ENCODE measurements at regions not wholly inside any gene's neighbourhood (a gene's known extent, or its start where the extent isn't known, plus 50 kb on each side); places are given as distances from the start of the nearest gene placed in this dataset.
"Not testable (repeated sequence)": the region's sequence is repeated elsewhere in the genome, so short reads cannot be mapped to it uniquely, and the experiment has no call there.

DNA sequence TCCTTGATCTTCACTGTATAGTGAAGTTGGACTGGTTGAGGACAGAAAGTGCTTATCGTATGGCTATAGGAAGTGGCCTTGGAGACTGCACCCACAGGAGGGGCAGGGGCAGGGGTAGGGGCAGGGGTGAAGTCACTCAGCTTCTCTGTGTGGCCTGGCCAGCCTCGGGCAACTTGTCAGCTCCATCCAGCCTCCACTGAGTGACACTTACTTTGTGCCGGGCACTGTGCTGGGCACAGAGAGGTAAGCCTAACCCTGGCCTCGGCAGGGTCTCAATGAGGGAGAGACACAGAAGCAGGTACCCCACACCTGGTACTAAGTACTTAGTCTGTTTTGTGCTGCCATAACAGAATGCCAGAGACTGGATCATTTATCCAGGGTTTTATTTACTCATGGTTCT lies 99.3 kb upstream of the CTBP2 start:
- ATAC-seq (ENCODE audit: low read depth) (no peak), DNase-seq (ENCODE audit: low spot score) (no peak)
- no peaks in the 10 kb centered on the region for H3K27me3 ChIP-seq (ENCODE audit: insufficient read depth, poor library complexity, severe bottlenecking)
- H3K9me3 ChIP-seq (ENCODE audit: severe bottlenecking): no peaks in the 10 kb centered on the region
- TF ChIP-seq, protein P1, sequence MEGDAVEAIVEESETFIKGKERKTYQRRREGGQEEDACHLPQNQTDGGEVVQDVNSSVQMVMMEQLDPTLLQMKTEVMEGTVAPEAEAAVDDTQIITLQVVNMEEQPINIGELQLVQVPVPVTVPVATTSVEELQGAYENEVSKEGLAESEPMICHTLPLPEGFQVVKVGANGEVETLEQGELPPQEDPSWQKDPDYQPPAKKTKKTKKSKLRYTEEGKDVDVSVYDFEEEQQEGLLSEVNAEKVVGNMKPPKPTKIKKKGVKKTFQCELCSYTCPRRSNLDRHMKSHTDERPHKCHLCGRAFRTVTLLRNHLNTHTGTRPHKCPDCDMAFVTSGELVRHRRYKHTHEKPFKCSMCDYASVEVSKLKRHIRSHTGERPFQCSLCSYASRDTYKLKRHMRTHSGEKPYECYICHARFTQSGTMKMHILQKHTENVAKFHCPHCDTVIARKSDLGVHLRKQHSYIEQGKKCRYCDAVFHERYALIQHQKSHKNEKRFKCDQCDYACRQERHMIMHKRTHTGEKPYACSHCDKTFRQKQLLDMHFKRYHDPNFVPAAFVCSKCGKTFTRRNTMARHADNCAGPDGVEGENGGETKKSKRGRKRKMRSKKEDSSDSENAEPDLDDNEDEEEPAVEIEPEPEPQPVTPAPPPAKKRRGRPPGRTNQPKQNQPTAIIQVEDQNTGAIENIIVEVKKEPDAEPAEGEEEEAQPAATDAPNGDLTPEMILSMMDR (IDR thresholded peaks at IDR 0.05; ENCODE audit: poor library complexity, severe bottlenecking): no peak
- H3K27ac ChIP-seq (ENCODE audit: poor library complexity, severe bottlenecking): no peak overlapping the region
- H3K4me1 ChIP-seq (ENCODE audit: insufficient read depth, poor library complexity, severe bottlenecking): peaks cover 28% of the 10 kb centered on the region
- H3K36me3 ChIP-seq (ENCODE audit: low read depth): no peaks in the 10 kb centered on the region
- no peak overlapping the region for H3K4me3 ChIP-seq (ENCODE audit: severe bottlenecking)

DNA sequence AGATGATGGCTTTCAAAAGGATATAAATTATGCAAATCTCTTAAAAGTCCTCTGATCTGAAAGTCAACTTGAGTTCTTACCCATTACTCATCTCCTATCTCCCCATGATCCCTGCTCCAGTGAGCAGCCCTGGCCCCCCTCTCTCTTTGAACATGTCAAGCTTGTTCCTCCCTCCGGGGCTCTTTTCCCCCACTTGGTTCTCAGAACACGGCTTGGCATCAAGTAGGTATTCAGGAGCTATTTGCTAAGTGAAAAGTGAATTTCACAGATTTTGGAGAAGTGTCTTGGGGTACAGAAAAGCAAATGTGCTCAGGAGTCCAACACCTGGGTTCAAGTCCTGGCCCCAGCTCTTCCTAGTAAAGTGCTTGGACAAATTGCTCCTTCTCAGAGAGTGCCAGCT lies 98.3 kb upstream of the CTBP2 start:
- H3K4me3 ChIP-seq (ENCODE audit: severe bottlenecking): no peak overlapping the region
- no peaks in the 10 kb centered on the region for H3K27me3 ChIP-seq (ENCODE audit: insufficient read depth, poor library complexity, severe bottlenecking)
- TF ChIP-seq, protein P1 (IDR thresholded peaks at IDR 0.05; ENCODE audit: poor library complexity, severe bottlenecking): no peak
- no peak for ATAC-seq (ENCODE audit: low read depth)
- no peaks in the 10 kb centered on the region for H3K9me3 ChIP-seq (ENCODE audit: severe bottlenecking)
- H3K36me3 ChIP-seq (ENCODE audit: low read depth): no peaks in the 10 kb centered on the region
- H3K27ac ChIP-seq (ENCODE audit: poor library complexity, severe bottlenecking): no peak overlapping the region
- peaks cover 18% of the 10 kb centered on the region for H3K4me1 ChIP-seq (ENCODE audit: insufficient read depth, poor library complexity, severe bottlenecking)
- no peak for DNase-seq (ENCODE audit: low spot score)

DNA sequence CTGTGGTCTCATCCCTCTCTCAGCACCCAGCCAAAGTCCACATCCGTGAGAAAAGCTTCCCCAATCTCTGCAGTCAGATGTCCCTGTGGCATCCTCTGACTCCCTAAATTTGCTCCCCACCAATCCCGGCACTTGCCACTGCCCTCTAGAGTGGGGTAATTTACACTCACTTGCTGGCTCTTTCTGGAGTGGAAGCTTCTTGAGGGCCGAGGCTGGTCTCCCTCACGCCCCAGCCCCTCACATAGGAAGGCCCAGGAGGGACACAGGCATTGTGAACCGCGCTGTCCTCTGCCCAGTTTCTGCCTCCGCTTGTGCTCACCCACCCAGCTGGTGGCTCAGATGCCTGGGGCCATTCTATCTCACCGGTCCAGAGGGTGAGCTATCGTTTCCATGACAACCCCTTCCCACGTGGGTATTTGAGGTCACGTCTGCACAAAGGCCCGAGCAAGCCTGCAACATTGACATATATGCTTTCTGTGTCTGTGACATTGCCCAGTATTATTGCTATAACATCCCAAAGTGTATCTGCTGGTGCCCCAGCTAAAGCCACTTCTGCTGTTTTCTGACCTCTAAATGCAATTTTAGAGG lies 97.3 kb upstream of the CTBP2 start:
- no peak overlapping the region for H3K4me3 ChIP-seq (ENCODE audit: severe bottlenecking)
- DNase-seq (ENCODE audit: low spot score): no peak
- H3K27ac ChIP-seq (ENCODE audit: poor library complexity, severe bottlenecking): no peak overlapping the region
- TF ChIP-seq, protein P1 (IDR thresholded peaks at IDR 0.05; ENCODE audit: poor library complexity, severe bottlenecking): no peak
- ATAC-seq (ENCODE audit: low read depth): no peak
- no peaks in the 10 kb centered on the region for H3K36me3 ChIP-seq (ENCODE audit: low read depth)
- no peaks in the 10 kb centered on the region for H3K27me3 ChIP-seq (ENCODE audit: insufficient read depth, poor library complexity, severe bottlenecking)
- no peaks in the 10 kb centered on the region for H3K9me3 ChIP-seq (ENCODE audit: severe bottlenecking)
- H3K4me1 ChIP-seq (ENCODE audit: insufficient read depth, poor library complexity, severe bottlenecking): peaks cover 8% of the 10 kb centered on the region

DNA sequence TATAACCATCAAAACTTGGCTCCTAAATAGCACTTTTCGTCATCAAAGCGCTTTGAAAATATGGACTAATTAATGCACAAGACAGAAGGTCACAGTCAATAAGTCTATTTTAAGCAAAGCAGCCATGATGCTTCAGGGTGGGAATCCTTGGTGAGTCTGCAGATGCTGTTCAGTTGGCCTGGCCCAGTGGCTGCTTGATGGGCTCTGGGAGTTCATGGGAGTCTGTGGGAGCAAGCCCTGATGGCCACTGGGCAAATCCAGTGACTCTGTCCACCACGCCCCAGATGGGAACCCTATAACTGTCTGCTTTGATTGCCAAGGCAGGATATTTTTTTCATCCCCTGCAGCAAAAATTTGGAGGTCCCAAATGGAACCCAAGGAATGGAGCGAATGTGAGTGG lies 95.7 kb upstream of the CTBP2 start:
- Histone ChIP-seq H3K36me3 (ENCODE audit: low read depth) (no peaks in the 10 kb centered on the region), H3K4me1 (ENCODE audit: insufficient read depth, poor library complexity, severe bottlenecking) (peaks cover 6% of the 10 kb centered on the region), H3K9me3 (ENCODE audit: severe bottlenecking) (no peaks in the 10 kb centered on the region), H3K27me3 (ENCODE audit: insufficient read depth, poor library complexity, severe bottlenecking) (no peaks in the 10 kb centered on the region), H3K27ac (ENCODE audit: poor library complexity, severe bottlenecking) (no peak overlapping the region), H3K4me3 (ENCODE audit: severe bottlenecking) (no peak overlapping the region)
- DNase-seq (ENCODE audit: low spot score) (no peak), ATAC-seq (ENCODE audit: low read depth) (no peak)
- TF ChIP-seq, protein P1 (IDR thresholded peaks at IDR 0.05; ENCODE audit: poor library complexity, severe bottlenecking): no peak

DNA sequence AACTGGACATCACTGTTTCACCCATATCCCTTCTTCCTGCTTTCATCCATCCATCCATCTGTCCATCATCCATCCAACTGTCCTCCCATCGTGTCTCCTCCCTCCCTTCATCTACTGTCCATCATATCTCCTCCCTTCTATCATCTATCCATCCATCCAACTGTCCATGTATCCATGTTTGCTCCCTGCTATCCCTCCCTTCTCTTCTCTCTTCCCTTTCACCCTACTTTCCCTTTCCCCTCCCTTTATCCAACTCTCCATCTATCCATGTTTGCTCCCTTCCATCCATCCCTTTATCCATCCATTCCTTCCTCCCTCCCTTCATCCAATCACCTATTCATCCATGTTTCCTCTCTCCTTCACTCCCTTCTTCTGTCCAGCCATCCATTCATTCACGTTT lies 92.6 kb upstream of the CTBP2 start:
- no peak for ATAC-seq (ENCODE audit: low read depth)

DNA sequence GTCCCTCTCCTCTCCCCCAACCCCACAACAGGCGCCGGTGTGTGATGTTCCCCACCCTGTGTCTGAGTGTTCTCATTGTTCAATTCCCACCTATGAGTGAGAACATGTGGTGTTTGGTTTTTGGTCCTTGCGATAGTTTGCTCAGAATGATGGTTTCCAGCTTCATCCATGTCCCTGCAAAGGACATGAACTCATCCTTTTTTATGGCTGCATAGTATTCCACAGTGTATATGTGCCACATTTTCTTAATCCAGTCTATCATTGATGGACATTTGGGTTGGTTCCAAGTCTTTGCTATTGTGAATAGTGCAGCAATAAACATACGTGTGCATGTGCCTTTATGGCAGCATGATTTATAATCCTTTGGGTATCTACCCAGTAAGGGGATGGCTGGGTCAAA lies 90.5 kb upstream of the CTBP2 start:
- H3K27me3 ChIP-seq (ENCODE audit: insufficient read depth, poor library complexity, severe bottlenecking): not testable (repeated sequence)

More for the DNA sequence above, 92.6 kb upstream of the CTBP2 start:
- H3K9me3 ChIP-seq (ENCODE audit: severe bottlenecking): no peaks in the 10 kb centered on the region
- peaks cover 2% of the 10 kb centered on the region for H3K4me1 ChIP-seq (ENCODE audit: insufficient read depth, poor library complexity, severe bottlenecking)
- no peaks in the 10 kb centered on the region for H3K36me3 ChIP-seq (ENCODE audit: low read depth)
- H3K4me3 ChIP-seq (ENCODE audit: severe bottlenecking): no peak overlapping the region
- TF ChIP-seq, protein P1 (IDR thresholded peaks at IDR 0.05; ENCODE audit: poor library complexity, severe bottlenecking): no peak
- no peak for DNase-seq (ENCODE audit: low spot score)
- H3K27ac ChIP-seq (ENCODE audit: poor library complexity, severe bottlenecking): no peak overlapping the region
- H3K27me3 ChIP-seq (ENCODE audit: insufficient read depth, poor library complexity, severe bottlenecking): no peaks in the 10 kb centered on the region

More for the DNA sequence above, 90.5 kb upstream of the CTBP2 start:
- not testable (repeated sequence) for H3K9me3 ChIP-seq (ENCODE audit: severe bottlenecking); ATAC-seq (ENCODE audit: low read depth); H3K4me3 ChIP-seq (ENCODE audit: severe bottlenecking); H3K4me1 ChIP-seq (ENCODE audit: insufficient read depth, poor library complexity, severe bottlenecking); H3K36me3 ChIP-seq (ENCODE audit: low read depth); DNase-seq (ENCODE audit: low spot score); H3K27ac ChIP-seq (ENCODE audit: poor library complexity, severe bottlenecking)

All from RWPE2 (cell line).